Activated naive CD8-positive, alpha-beta T cell treated with anti-CD3 and anti-CD28 coated beads, Interleukin-2, amount 10 ng/mL, durations not matched to agents 7 days and 5 days (primary cell): ENCODE measurements at regions not wholly inside any gene's neighbourhood (a gene's known extent, or its start where the extent isn't known, plus 50 kb on each side); places are given as distances from the start of the nearest gene placed in this dataset.
"Not testable (repeated sequence)": the region's sequence is repeated elsewhere in the genome, so short reads cannot be mapped to it uniquely, and the experiment has no call there.

Experiments used
- ATAC-seq: fragments of 150-1000 bp; cut with Tn5 transposase; one replicate; pipeline ENCODE4 v1.10.0; 2021; ENCODE audit warnings: low read depth, moderate library complexity
- POLR2A ChIA-PET: fragments of 350-600 bp; sonication (Branson Sonifier 250); formaldehyde crosslinking; loops from one replicate; lab custom pipeline; 2021; ENCODE audit warnings: antibody characterized with exemption; lab: Charles Lee
- DNase-seq: peaks from one replicate; pipeline ENCODE4 v3.0.0; 2021
- H3K27ac Mint-ChIP-seq: one replicate; pipeline ENCODE4 v1.8.0; 2022; ENCODE audit warnings: mild to moderate bottlenecking, mixed read lengths
- H3K27me3 Mint-ChIP-seq: one replicate; pipeline ENCODE4 v1.8.0; 2022; ENCODE audit warnings: mild to moderate bottlenecking, moderate library complexity, mixed read lengths
- H3K36me3 Mint-ChIP-seq: one replicate; pipeline ENCODE4 v1.8.0; 2021; ENCODE audit warnings: mild to moderate bottlenecking, mixed read lengths
- H3K4me1 Mint-ChIP-seq: one replicate; pipeline ENCODE4 v1.8.0; 2021; ENCODE audit warnings: mixed read lengths
- H3K4me3 Mint-ChIP-seq: one replicate; pipeline ENCODE4 v1.8.0; 2022; ENCODE audit warnings: mild to moderate bottlenecking, moderate library complexity, mixed read lengths
- H3K9me3 Mint-ChIP-seq: one replicate; pipeline ENCODE4 v1.8.0; 2021; ENCODE audit warnings: mixed read lengths

DNA sequence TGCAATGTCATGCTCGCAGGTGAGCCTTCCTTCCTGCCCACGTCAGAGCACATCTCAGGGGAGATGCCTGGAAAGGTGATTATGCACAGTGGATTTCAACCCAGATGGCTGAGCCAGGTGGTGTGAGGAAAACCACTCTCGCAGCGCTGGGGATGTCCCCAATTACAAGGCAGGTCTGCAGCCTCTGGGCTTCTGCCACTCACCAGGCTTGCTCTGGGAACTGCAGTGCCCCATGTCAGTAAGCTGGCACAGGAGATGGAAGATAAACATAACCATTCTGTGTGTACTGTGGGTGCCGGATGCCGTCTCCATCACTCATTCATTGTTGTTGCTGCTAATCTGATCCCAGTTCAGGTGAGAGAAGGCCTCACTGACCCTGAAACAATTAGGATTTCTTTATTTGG is 222.9 kb upstream of the PITRM1 start:
- Mint-ChIP-seq H3K4me3 (no peak overlapping the region), H3K36me3 (peaks cover 2% of the 10 kb centered on the region), H3K4me1 (peaks cover 3% of the 10 kb centered on the region), H3K27me3 (peaks cover 27% of the 10 kb centered on the region), H3K9me3 (peaks cover 2% of the 10 kb centered on the region), H3K27ac (no peak overlapping the region)
- no peak for ATAC-seq
- POLR2A ChIA-PET: no interaction called here
- no peak for DNase-seq

DNA sequence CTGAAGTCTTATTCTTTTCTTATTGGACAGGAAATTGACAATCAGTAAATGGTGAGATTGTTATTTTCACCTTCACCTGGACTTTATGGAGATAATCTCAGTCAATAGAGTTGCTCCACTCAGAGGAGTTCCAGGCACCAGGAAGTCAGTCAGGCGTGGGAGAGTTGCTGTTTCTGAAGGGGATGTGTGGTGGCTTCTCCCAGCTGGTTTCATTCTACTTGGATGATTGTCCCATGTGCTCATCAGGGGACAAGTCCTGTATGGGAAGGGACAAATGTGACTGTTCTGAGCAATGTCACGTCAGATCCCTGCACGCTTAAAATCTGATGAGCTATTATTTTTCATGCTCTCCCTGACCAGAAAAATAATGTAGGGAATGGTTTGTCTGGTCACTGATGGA is 222.5 kb upstream of the PITRM1 start:
- DNase-seq (no peak), ATAC-seq (no peak)
- Mint-ChIP-seq H3K4me1 (peaks cover 3% of the 10 kb centered on the region), H3K36me3 (peaks cover 2% of the 10 kb centered on the region), H3K4me3 (no peak overlapping the region), H3K27me3 (peaks cover 25% of the 10 kb centered on the region), H3K9me3 (peaks cover 2% of the 10 kb centered on the region), H3K27ac (no peak overlapping the region)
- POLR2A ChIA-PET: no interaction called here

DNA sequence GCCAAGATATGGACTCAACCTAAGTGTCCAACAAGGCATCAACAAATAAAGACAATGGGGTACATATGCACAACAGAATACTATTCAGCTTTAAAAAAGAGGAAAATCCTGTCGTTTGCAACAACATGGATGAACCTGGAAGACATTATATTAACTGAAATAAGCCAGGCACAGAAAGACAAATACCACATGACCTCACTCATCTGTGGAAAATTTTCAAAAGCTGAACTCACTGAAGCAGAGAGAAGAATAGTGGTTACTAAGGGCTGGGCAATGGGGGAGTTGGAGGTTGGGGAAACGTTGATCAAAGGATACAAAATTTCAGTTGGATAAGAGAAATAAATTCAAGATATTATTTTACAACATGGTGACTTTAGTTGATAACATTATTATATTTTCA is 221.4 kb upstream of the PITRM1 start:
- H3K27me3 Mint-ChIP-seq: peaks cover 26% of the 10 kb centered on the region
- ATAC-seq: no peak
- POLR2A ChIA-PET: no interaction called here
- no peak overlapping the region for H3K27ac Mint-ChIP-seq
- no peak overlapping the region for H3K4me3 Mint-ChIP-seq
- no peak for DNase-seq
- H3K36me3 Mint-ChIP-seq: peaks cover 2% of the 10 kb centered on the region
- H3K9me3 Mint-ChIP-seq: peaks cover 2% of the 10 kb centered on the region
- no peaks in the 10 kb centered on the region for H3K4me1 Mint-ChIP-seq

DNA sequence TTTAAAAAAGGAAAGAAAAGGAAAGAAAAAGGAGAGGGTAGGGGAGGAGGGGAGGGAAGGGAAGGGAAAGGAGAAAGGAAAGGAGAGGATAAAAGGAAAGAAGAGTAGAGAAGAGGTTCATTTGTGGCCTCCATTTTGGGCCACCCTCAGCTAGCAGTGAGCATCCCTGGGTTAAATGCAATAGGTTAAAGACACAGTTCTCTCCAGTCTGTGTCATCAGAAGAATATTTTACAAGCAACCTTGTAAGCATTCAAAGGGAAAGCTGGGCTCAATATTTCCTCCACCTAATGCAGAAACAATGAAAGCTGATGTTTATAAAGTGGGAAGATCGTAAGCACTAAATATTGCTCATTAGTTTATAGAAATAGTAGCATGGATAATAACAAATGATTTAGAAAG is 219.1 kb upstream of the PITRM1 start:
- Mint-ChIP-seq H3K27ac (no peak overlapping the region), H3K36me3 (peaks cover 2% of the 10 kb centered on the region), H3K9me3 (peaks cover 2% of the 10 kb centered on the region), H3K27me3 (peaks cover 32% of the 10 kb centered on the region), H3K4me3 (no peak overlapping the region), H3K4me1 (no peaks in the 10 kb centered on the region)
- POLR2A ChIA-PET: no interaction called here
- DNase-seq (no peak), ATAC-seq (no peak)

DNA sequence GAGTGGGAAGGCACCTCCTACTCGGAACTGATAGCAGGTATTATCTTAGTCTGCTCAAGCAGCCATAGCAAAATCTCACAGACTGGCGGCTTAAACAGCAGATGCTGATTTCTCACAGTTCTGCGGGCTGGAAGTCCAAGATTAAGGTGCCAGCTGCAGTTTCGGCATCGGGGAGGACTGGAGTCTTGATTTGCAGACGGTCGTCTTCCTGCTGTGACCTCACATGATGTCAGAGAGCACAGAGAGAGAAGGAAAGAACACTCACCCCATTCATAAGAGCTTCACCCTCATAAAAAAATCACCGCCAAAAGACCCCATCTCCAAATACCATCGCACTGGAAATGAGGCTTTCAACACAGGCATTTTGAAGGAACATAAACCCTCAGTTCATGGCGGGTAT is 216.5 kb upstream of the PITRM1 start:
- Mint-ChIP-seq H3K27ac (no peak overlapping the region), H3K27me3 (peaks cover 23% of the 10 kb centered on the region), H3K36me3 (no peaks in the 10 kb centered on the region), H3K4me1 (no peaks in the 10 kb centered on the region), H3K9me3 (peaks cover 10% of the 10 kb centered on the region), H3K4me3 (no peak overlapping the region)
- POLR2A ChIA-PET: no interaction called here
- DNase-seq (no peak), ATAC-seq (no peak)

DNA sequence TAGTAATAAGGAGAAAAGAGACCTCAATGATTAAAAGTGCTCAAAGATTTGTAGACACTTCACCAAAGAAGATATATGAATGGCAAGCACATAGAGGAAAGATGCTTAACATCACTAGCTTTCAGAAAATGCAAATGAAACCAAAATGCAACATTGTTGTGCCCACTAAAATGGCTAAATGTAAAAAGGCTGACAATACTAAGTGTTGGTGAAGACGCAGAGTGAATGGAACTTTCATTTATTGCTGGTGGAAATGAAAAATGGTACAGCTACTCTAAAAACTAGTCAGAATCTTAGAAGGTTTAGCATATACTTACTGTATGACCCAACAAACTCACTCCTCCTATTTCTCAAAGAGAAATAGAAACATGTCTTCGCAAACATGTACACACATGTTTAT is 212.9 kb upstream of the PITRM1 start:
- ATAC-seq (no peak), DNase-seq (no peak)
- peaks cover 13% of the 10 kb centered on the region for H3K9me3 Mint-ChIP-seq
- no peak overlapping the region for H3K27ac Mint-ChIP-seq
- H3K27me3 Mint-ChIP-seq: peaks cover 25% of the 10 kb centered on the region
- H3K4me1 Mint-ChIP-seq: no peaks in the 10 kb centered on the region
- POLR2A ChIA-PET: no interaction called here
- no peak overlapping the region for H3K4me3 Mint-ChIP-seq
- no peaks in the 10 kb centered on the region for H3K36me3 Mint-ChIP-seq

DNA sequence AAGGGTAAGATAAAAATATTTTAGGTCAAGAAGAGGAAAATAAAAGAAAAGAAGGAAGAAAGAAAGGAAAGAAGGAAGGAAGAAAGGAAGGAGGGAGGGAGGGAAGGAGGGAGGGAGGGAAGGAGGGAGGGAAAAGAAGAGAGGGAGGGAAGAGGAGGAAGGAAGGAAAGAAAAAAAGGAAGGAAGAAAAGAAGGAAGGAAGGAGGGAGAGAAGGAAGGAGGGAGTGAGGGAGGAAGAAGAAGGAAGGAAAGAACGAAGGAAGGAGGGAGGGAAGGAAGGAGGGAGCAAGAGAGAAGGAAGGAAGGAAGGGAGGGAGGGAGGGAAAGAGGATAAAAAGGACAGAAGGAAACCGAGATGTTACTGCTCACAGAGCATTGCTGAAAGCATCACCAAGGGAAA is 209.5 kb upstream of the PITRM1 start:
- Mint-ChIP-seq H3K9me3 (peaks cover 13% of the 10 kb centered on the region), H3K27ac (no peak overlapping the region), H3K4me1 (no peaks in the 10 kb centered on the region), H3K36me3 (no peaks in the 10 kb centered on the region), H3K27me3 (peaks cover 14% of the 10 kb centered on the region), H3K4me3 (no peak overlapping the region)
- ATAC-seq: no peak
- POLR2A ChIA-PET: no interaction called here
- no peak for DNase-seq

DNA sequence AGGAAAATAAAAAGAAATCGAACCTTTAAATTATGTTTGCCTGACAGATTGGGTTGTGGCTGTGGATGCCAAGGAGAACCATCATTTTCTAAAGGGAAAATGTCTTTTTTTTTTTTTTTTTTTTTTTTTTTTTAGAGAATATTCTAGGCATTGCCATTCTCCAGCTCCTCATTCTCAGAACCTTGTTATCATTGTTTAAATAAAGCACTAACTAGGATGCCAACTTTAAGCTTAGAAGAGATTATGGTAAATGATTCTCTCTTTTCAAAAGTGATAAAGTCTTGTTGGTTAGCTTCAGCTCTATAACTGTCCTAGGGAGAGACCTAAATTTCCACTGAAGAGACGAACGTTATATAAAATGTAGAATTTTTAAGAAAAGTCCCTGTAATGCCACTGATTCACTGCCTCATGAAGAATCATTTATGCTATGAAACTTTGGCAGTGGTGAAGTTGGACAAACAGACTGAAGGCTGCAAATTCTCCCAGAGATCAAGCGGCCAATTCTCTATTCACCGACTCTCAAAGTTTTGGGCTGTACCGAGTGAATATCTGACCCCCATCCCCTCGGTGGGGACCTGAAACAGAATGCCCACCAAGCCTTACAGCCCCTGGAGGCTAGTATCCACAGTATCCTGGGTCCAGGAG is 207.9 kb upstream of the PITRM1 start:
- H3K9me3 Mint-ChIP-seq: peaks cover 11% of the 10 kb centered on the region
- DNase-seq: no peak
- POLR2A ChIA-PET: no interaction called here

DNA sequence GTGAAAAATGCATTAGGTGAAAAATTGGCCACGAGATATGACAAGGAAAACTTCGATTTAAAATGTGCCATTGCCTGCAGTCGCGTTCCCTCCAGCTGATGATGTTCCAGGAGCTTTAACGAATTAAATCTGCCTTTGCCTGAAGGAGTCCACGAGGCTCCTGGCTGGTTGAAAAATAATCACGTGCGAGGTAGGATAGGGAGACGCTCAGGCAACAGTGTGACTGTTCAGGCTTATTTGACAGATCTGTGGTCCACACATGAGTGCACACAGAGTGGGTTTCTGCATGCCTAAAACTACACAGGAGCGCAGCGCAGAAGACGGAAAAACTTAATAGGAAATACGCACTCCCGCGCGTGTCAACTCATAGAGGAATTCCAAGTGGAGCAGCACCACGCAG is 204.0 kb upstream of the PITRM1 start:
- H3K36me3 Mint-ChIP-seq: no peaks in the 10 kb centered on the region

More for the DNA sequence above, 207.9 kb upstream of the PITRM1 start:
- Mint-ChIP-seq H3K36me3 (no peaks in the 10 kb centered on the region), H3K27me3 (peaks cover 10% of the 10 kb centered on the region), H3K4me3 (no peak overlapping the region), H3K27ac (no peak overlapping the region), H3K4me1 (no peaks in the 10 kb centered on the region)
- no peak for ATAC-seq

DNA sequence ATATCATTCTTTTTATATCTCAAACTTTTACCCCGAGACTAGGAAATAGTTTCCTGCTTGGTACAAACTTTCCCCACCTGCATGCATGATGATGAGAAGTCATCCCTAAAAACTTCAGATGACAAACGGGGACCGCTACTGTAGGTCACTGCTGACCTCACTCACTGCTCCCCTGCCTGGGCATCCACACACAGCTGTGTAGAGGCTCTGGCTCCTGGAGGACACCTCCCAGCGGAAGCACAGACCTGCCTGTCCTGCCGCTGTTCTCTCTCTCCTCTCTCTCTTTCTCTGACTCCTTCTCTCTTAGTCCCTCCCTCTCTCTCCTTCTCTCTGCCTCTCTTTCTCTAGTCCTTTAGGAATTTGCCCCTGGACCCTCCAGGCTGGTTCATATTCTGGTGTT is 202.9 kb upstream of the PITRM1 start:
- H3K4me1 Mint-ChIP-seq: no peaks in the 10 kb centered on the region

More for the DNA sequence above, 204.0 kb upstream of the PITRM1 start:
- Mint-ChIP-seq H3K27me3 (peaks cover 6% of the 10 kb centered on the region), H3K27ac (no peak overlapping the region), H3K4me1 (no peaks in the 10 kb centered on the region), H3K9me3 (peaks cover 3% of the 10 kb centered on the region), H3K4me3 (no peak overlapping the region)
- POLR2A ChIA-PET: no interaction called here
- ATAC-seq (no peak), DNase-seq (no peak)

DNA sequence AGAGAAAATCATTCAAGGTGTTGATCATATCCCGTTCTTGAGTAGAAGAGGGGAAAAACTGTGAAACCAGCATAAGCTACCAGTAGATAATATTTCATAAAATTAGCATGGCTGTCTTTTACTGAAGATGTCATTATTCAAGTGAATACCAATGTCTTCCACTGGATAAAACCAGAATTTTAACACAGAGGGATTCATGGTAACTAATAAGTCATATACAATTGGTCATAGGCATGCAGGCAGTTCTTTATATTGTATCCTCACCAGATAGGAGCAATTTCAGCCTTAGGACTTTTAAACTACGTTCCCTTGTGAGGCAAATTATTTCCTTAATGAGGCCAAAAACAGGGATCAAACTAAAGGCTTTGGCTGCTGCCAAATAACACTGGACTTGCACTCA is 202.3 kb upstream of the PITRM1 start:
- H3K9me3 Mint-ChIP-seq: no peaks in the 10 kb centered on the region
- H3K36me3 Mint-ChIP-seq: no peaks in the 10 kb centered on the region
- no peak for ATAC-seq
- H3K27ac Mint-ChIP-seq: no peak overlapping the region
- H3K4me1 Mint-ChIP-seq: no peaks in the 10 kb centered on the region
- no peak overlapping the region for H3K4me3 Mint-ChIP-seq
- POLR2A ChIA-PET: no interaction called here
- DNase-seq: no peak
- no peaks in the 10 kb centered on the region for H3K27me3 Mint-ChIP-seq

More for the DNA sequence above, 202.9 kb upstream of the PITRM1 start:
- Mint-ChIP-seq H3K9me3 (no peaks in the 10 kb centered on the region), H3K4me3 (no peak overlapping the region), H3K27ac (no peak overlapping the region), H3K27me3 (no peaks in the 10 kb centered on the region), H3K36me3 (no peaks in the 10 kb centered on the region)
- ATAC-seq (no peak), DNase-seq (no peak)
- POLR2A ChIA-PET: no interaction called here

DNA sequence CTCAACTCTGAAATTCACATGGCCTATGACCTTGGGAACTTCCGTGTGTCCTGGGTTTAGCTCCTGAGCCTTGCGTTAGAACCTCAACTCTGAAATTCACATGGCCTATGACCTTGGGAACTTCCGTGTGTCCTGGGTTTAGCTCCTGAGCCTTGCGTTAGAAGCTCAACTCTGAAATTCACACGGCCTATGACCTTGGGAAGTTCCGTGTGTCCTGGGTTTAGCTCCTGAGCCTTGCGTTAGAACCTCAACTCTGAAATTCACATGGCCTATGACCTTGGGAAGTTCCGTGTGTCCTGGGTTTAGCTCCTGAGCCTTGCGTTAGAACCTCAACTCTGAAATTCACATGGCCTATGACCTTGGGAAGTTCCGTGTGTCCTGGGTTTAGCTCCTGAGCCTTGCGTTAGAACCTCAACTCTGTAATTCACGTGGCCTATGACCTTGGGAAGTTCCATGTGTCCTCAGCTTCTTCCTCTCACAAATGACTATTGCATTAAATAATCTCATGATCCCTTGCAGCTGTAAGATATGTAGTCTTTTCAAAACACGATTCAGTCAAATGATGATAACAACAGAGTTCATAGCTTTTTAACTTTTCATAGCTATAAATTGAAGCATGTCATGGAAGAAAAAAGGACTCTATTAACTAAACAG is 200.9 kb upstream of the PITRM1 start:
- DNase-seq, H3K4me3 Mint-ChIP-seq, H3K4me1 Mint-ChIP-seq, ATAC-seq, H3K27me3 Mint-ChIP-seq, H3K36me3 Mint-ChIP-seq, POLR2A ChIA-PET, H3K9me3 Mint-ChIP-seq, H3K27ac Mint-ChIP-seq: not testable (repeated sequence)

DNA sequence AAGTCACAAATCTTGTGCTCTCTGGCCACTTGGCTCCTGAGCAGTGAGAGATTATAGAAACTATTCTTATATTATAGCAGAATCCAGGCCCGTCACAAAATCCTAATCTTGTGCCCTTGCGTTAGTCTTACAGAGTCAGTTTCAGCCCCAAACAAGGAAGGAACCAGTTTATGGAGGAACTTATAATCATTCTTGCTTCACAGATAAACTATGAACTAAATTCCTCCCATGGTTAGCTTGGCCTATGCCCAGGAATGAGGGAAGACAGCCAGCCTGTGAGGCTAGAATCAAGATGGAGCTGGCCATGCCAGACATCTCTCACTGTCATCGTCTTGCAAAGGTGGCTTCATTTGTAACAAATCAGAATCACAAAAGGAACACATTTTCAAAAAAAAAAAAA is 199.7 kb upstream of the PITRM1 start:
- no peaks in the 10 kb centered on the region for H3K36me3 Mint-ChIP-seq
- no peaks in the 10 kb centered on the region for H3K4me1 Mint-ChIP-seq
- DNase-seq (no peak), ATAC-seq (no peak)
- no peaks in the 10 kb centered on the region for H3K9me3 Mint-ChIP-seq
- H3K4me3 Mint-ChIP-seq: no peak overlapping the region
- no peak overlapping the region for H3K27ac Mint-ChIP-seq
- POLR2A ChIA-PET: no interaction called here
- H3K27me3 Mint-ChIP-seq: no peaks in the 10 kb centered on the region

DNA sequence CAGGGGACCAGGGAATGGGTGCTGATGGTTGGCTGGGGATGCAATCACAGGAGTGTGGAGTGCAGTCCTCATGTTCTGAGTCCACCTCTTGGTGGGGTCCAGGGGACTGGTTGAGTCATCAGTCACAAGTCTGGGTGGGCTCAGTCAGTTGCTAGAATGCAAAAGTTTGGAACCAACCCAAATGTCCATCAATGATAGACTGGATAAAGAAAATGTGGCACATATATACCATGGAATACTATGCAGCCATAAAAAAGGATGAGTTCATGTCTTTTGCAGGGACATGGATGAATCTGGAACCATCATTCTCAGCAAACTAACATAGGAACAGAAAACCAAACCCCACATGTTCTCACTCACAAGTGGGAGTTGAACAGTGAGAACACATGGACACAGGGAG is 199.0 kb upstream of the PITRM1 start:
- H3K4me3 Mint-ChIP-seq, H3K9me3 Mint-ChIP-seq, DNase-seq, H3K36me3 Mint-ChIP-seq, H3K27me3 Mint-ChIP-seq, POLR2A ChIA-PET, H3K4me1 Mint-ChIP-seq, ATAC-seq, H3K27ac Mint-ChIP-seq: not testable (repeated sequence)
